Ovary (tissue), 3 donors: ENCODE measurements at regions not wholly inside any gene's neighbourhood (a gene's known extent, or its start where the extent isn't known, plus 50 kb on each side); places are given as distances from the start of the nearest gene placed in this dataset.

Source experiments
- CTCF ChIP-seq, 3 donors: fragments of 450-650 bp in 2 of 3; fragments of 200-600 bp in 1 of 3; IDR thresholded peaks; one replicate each; pipeline versions ENCODE4 v1.5.1 to v1.8.0; 2016 to 2022; ENCODE audit warnings: antibody characterized with exemption in 3 of 3, mild to moderate bottlenecking in 1 of 3
- EP300 ChIP-seq: sonication (generic); formaldehyde crosslinking; IDR thresholded peaks from one replicate; pipeline ENCODE4 v1.6.1; 2017; ENCODE audit warnings: antibody characterized with exemption
- POLR2A ChIP-seq: fragments of 450-650 bp; IDR thresholded peaks from one replicate; pipeline ENCODE4 v1.6.1; 2017; ENCODE audit warnings: antibody characterized with exemption, mild to moderate bottlenecking, moderate library complexity
- donor health status: DM: no; HTN: no; CAD: no.

- TF ChIP-seq CTCF (IDR thresholded peaks at IDR 0.05) (no peak), POLR2A (no peak), EP300 (no peak)
Observed at GRCh38 chr15:62297522-62297921, 132.4 kb upstream of the C2CD4B start.
